Stimulated activated naive B cell treated with anti-CD40 and anti-IgM and Interleukin-4, amounts not matched to agents 10 μg/mL and 1 μg/mL and 100 μg/mL, for 72 hours (primary cell): ENCODE measurements at regions not wholly inside any gene's neighbourhood (a gene's known extent, or its start where the extent isn't known, plus 50 kb on each side); places are given as distances from the start of the nearest gene placed in this dataset.
A peak's percentile ranks its signal among the peaks of the same experiment; 100 is the strongest.

Source experiments
- ATAC-seq, 2 donors: fragments of 150-1000 bp; cut with Tn5 transposase; replicated peaks; 2 replicates each; pipeline ENCODE4 v1.10.0; 2021; ENCODE audit warnings: moderate library complexity in 1 of 2
- DNase-seq: peaks from one replicate; pipeline ENCODE4 v3.0.0; 2021
- H3K27ac Mint-ChIP-seq: one replicate; pipeline ENCODE4 v1.8.0; 2022; ENCODE audit warnings: mild to moderate bottlenecking, mixed read lengths
- H3K27me3 Mint-ChIP-seq, 2 donors: one replicate each; pipeline ENCODE4 v1.8.0; 2022; ENCODE audit warnings: mixed read lengths in 2 of 2
- H3K36me3 Mint-ChIP-seq, 2 donors: one replicate each; pipeline ENCODE4 v1.8.0; 2022; ENCODE audit warnings: mixed read lengths in 2 of 2, mild to moderate bottlenecking in 1 of 2
- H3K4me1 Mint-ChIP-seq, 2 donors: one replicate each; pipeline ENCODE4 v1.8.0; 2022; ENCODE audit warnings: mixed read lengths in 2 of 2, mild to moderate bottlenecking in 1 of 2
- H3K4me3 Mint-ChIP-seq, 2 donors: one replicate each; pipeline ENCODE4 v1.8.0; 2022; ENCODE audit warnings: mild to moderate bottlenecking in 2 of 2, mixed read lengths in 2 of 2, moderate library complexity in 1 of 2
- H3K9me3 Mint-ChIP-seq, 2 donors: one replicate each; pipeline ENCODE4 v1.8.0; 2022; ENCODE audit warnings: mixed read lengths in 2 of 2, mild to moderate bottlenecking in 1 of 2

DNA sequence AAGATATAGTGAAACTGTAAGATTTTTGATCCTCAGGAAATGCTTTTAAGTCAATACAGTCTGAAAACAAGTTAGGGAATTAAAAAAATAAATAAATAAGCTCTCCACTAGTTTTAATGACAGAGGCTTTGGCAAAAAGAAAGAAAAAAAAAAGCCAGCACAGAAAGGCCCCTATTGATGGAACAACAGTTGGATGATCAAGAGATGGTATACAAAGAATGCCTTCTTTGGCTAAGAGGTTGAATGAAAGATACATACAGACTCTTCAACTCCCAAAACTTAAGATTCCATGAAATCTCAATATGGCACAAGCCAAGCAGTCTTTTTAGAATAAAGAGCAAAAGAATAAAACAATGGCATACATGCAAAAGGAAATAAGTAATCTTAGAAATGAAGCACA lies 64.0 kb upstream of the GALNT5 start:
- H3K36me3 Mint-ChIP-seq, result no peaks in the 10 kb centered on the region

DNA sequence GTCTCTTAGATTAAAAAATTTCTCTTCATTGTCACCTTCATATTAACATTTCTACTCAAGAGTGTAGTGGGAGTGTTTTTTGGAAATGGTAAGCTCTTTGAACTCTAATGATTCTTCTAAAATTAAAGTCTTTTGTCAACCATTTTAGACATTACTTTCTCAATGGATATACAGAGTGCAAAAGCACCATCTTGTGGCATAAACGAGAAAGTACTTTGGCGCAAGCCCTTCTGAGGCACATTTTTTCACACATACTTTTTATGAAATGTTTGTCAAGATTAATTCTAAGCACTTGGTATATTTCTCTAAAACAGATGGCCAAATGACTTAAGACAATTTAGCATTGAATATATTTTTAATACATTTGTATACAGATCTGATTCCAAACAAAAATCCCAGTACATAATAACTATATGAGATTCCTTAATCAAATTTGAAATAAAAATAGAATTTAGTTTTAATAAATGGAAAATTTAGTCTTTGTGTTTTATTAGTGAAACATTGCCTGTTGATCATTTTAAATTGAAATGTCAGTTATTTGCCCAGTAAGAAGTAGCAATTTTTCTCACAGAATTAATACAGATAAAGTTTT lies 63.3 kb upstream of the GALNT5 start:
- peak; percentile 57 to 78 for ATAC-seq
- no peaks in the 10 kb centered on the region for H3K36me3 Mint-ChIP-seq
- no peak overlapping the region for H3K27ac Mint-ChIP-seq
- no peak overlapping the region for H3K4me3 Mint-ChIP-seq
- H3K27me3 Mint-ChIP-seq, result peaks cover 0 to 5% of the 10 kb centered on the region in 2 donors
- H3K4me1 Mint-ChIP-seq, result no peaks in the 10 kb centered on the region
- no peaks in the 10 kb centered on the region for H3K9me3 Mint-ChIP-seq
- DNase-seq, result no peak

More for the DNA sequence above, 64.0 kb upstream of the GALNT5 start:
- ATAC-seq, result no peak
- Mint-ChIP-seq H3K4me3 (no peak overlapping the region), H3K27me3 (peaks cover 0 to 5% of the 10 kb centered on the region in 2 donors), H3K9me3 (no peaks in the 10 kb centered on the region), H3K27ac (no peak overlapping the region), H3K4me1 (no peaks in the 10 kb centered on the region)
- no peak for DNase-seq

DNA sequence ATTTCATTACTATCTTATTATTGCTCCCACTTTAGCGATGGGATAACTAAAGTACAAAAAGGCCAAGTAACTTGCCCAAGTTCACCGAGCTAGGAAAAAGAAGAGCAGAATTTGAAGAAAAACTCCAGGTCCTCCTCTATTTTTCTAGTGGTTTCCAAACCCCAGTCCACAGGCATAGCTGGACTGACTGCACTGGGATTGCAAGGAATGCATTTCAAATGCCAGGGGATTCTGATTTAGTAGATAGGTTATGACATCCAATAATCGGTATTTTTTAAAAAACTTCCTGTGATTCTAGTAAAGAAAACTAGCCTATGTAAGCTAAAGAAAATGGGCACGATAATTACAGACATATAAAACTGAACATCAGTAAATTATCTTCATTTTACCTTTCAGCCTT lies 62.7 kb upstream of the GALNT5 start:
- no peak overlapping the region for H3K27ac Mint-ChIP-seq
- DNase-seq, result no peak
- no peak for ATAC-seq
- H3K36me3 Mint-ChIP-seq, result no peaks in the 10 kb centered on the region
- no peaks in the 10 kb centered on the region for H3K4me1 Mint-ChIP-seq
- H3K4me3 Mint-ChIP-seq, result no peak overlapping the region
- peaks cover 0 to 5% of the 10 kb centered on the region in 2 donors for H3K27me3 Mint-ChIP-seq
- no peaks in the 10 kb centered on the region for H3K9me3 Mint-ChIP-seq

DNA sequence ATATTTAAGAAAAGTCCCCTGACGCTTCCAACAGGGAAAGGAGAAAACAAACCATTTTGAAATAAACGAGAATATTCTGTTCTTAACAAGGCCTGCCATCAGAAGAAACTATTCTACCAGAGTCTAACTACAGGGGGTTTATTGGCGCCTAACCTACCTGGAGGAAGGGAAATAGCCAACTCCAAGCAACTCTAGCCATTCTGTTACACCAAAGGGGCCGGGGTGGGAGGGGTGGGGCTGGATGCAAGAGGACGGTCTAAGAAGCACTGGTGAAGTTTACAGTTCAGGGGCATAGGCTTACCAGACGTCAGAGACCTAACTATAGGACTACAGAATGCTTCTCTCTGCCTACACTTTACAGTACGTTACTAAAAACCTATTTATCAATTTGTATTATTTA lies 60.5 kb upstream of the GALNT5 start:
- Mint-ChIP-seq H3K9me3 (no peaks in the 10 kb centered on the region), H3K36me3 (no peaks in the 10 kb centered on the region), H3K4me3 (no peak overlapping the region), H3K4me1 (no peaks in the 10 kb centered on the region), H3K27me3 (peaks cover 0 to 5% of the 10 kb centered on the region in 2 donors), H3K27ac (no peak overlapping the region)
- DNase-seq, result no peak
- ATAC-seq, result no peak

DNA sequence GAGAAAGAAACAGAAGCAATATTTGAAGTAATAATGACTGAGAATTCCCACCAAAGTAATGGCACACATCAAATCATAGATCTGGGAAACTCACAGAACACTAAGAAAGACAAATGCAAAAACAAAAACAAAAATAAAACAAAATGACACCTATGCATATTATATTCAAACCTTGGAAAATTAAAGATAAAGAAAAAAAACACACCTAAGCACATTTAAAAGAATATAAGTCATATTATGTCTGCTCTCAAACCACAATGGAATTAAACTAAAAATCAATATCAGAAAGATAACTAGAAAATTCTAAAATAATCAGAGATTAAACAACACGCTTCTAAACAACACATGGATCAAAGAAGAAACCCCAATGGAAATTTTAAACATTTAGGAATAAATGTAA lies 59.7 kb upstream of the GALNT5 start:
- no peaks in the 10 kb centered on the region for H3K9me3 Mint-ChIP-seq
- no peak for DNase-seq
- no peak for ATAC-seq
- no peaks in the 10 kb centered on the region for H3K36me3 Mint-ChIP-seq
- H3K4me3 Mint-ChIP-seq, result no peak overlapping the region
- no peaks in the 10 kb centered on the region for H3K4me1 Mint-ChIP-seq
- no peak overlapping the region for H3K27ac Mint-ChIP-seq
- peaks cover 0 to 5% of the 10 kb centered on the region in 2 donors for H3K27me3 Mint-ChIP-seq

DNA sequence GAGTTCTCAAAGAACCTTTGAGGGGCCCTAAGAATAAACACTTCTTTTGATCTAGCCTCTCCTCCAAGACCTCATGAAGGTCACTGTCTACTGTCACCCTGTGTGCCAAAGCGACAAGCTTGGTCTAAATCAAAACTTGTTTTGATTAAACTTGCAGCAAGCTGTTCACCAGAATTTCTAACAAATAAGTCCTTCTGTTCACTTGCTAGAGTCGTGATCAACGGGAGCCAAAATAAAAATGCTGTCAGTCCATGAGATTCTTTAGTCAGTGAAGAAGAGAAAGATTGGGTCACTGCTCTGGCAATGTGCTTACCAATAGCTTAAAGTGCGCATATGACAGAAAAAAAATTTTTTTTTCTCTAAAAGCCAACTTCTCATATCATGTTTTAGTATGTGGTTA lies 53.9 kb upstream of the GALNT5 start:
- ATAC-seq (no peak), DNase-seq (no peak)
- Mint-ChIP-seq H3K9me3 (no peaks in the 10 kb centered on the region), H3K4me1 (no peaks in the 10 kb centered on the region), H3K27me3 (no peaks in the 10 kb centered on the region), H3K27ac (no peak overlapping the region), H3K36me3 (no peaks in the 10 kb centered on the region), H3K4me3 (no peak overlapping the region)

DNA sequence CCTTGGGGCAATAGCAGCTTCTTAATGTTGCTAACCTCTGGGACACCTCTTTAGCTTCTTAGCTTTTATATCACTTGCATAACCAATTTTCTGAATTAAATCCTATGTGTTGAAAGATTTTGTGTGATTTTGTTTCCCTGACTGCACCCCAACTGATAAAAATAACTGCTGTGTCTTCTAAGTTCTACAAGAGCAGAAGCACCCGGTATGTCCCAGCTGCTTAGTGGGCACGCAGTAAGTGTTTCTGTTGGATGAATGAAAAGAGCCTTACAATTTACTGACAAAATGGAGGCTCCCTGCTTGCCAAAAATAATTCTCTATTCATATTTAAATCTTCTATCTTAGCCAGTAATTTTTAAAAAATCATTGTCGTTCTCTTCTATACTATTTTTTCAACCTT lies 53.1 kb upstream of the GALNT5 start:
- no peaks in the 10 kb centered on the region for H3K9me3 Mint-ChIP-seq
- DNase-seq, result no peak
- no peak for ATAC-seq
- H3K4me1 Mint-ChIP-seq, result no peaks in the 10 kb centered on the region
- no peaks in the 10 kb centered on the region for H3K36me3 Mint-ChIP-seq
- H3K27ac Mint-ChIP-seq, result no peak overlapping the region
- H3K4me3 Mint-ChIP-seq, result no peak overlapping the region
- no peaks in the 10 kb centered on the region for H3K27me3 Mint-ChIP-seq

DNA sequence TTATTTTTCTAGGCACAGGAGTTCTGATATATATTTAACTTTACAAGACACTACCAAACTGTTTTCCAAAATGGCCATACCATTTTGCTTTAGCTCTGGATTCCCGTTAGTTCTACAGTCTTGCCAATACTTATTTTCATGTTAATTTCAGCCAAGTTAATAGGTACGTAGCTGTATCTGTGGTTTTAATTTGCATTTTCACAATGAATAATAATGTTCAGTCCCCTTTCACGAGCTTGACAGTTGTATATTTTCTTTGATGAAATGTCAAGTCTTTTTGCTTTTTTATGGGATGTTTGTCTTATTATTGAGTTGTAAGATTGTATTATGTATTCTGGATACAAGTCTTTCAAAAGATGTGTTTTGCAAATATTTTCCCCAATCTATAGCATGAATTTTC lies 50.6 kb upstream of the GALNT5 start:
- H3K9me3 Mint-ChIP-seq, result no peaks in the 10 kb centered on the region
- DNase-seq, result no peak
- H3K4me1 Mint-ChIP-seq, result no peaks in the 10 kb centered on the region
- H3K27ac Mint-ChIP-seq, result no peak overlapping the region
- H3K27me3 Mint-ChIP-seq, result no peaks in the 10 kb centered on the region
- no peaks in the 10 kb centered on the region for H3K36me3 Mint-ChIP-seq
- ATAC-seq, result no peak
- H3K4me3 Mint-ChIP-seq, result no peak overlapping the region
